Osteoblast (primary cell): ENCODE measurements at regions not wholly inside any gene's neighbourhood (a gene's known extent, or its start where the extent isn't known, plus 50 kb on each side); places are given as distances from the start of the nearest gene placed in this dataset.

Experiments used
- DNase-seq: peaks from one replicate; pipeline ENCODE4 v3.0.0; 2011; ENCODE audit warnings: low spot score, mixed read lengths; ENCODE audit not compliant: insufficient read length; ENCODE audit errors: missing footprints
- H2AFZ ChIP-seq: 2 replicates; pipeline ENCODE4 v1.6.0; 2011; ENCODE audit warnings: mild to moderate bottlenecking, low read length
- H3K27ac ChIP-seq: 2 replicates; pipeline ENCODE4 v1.5.1; 2011; ENCODE audit warnings: mild to moderate bottlenecking, low read depth, low read length, moderate library complexity
- H3K27me3 ChIP-seq: 2 replicates; pipeline ENCODE4 v1.6.0; 2012; ENCODE audit warnings: mild to moderate bottlenecking, control low read depth, inconsistent platforms, low read length, moderate library complexity; ENCODE audit not compliant: insufficient read depth
- H3K36me3 ChIP-seq: 2 replicates; pipeline ENCODE4 v1.5.1; 2011; ENCODE audit warnings: mild to moderate bottlenecking, low read length, control low read depth, moderate library complexity; ENCODE audit not compliant: insufficient read depth
- H3K4me1 ChIP-seq: 2 replicates; pipeline ENCODE4 v1.5.1; 2011; ENCODE audit warnings: mild to moderate bottlenecking, low read length, control low read depth, moderate library complexity; ENCODE audit not compliant: insufficient read depth
- H3K4me2 ChIP-seq: 2 replicates; pipeline ENCODE4 v1.6.0; 2011; ENCODE audit warnings: mild to moderate bottlenecking, low read length; ENCODE audit not compliant: insufficient read depth
- H3K4me3 ChIP-seq: fragments of 200-600 bp; sonication (generic); 3 replicates; pipeline ENCODE4 v1.5.1; 2012; ENCODE audit warnings: mild to moderate bottlenecking, low read length, inconsistent platforms; ENCODE audit not compliant: insufficient read depth
- H3K79me2 ChIP-seq: 2 replicates; pipeline ENCODE4 v1.6.0; 2012; ENCODE audit warnings: mild to moderate bottlenecking, low read length, control low read depth, inconsistent platforms; ENCODE audit not compliant: insufficient read depth
- H3K9me3 ChIP-seq: 2 replicates; pipeline ENCODE4 v1.5.1; 2011; ENCODE audit warnings: low read depth, low read length, control low read depth
- H4K20me1 ChIP-seq: 2 replicates; pipeline ENCODE4 v1.6.0; 2012; ENCODE audit warnings: mild to moderate bottlenecking, low read length, control low read depth; ENCODE audit not compliant: insufficient read depth
- TF ChIP-seq, protein P1 (sequence below): IDR thresholded peaks from 2 replicates; pipeline ENCODE4 v1.5.1; 2011; ENCODE audit warnings: mild to moderate bottlenecking, low read depth, low read length, moderate library complexity; ENCODE audit errors: extremely low read depth

DNA sequence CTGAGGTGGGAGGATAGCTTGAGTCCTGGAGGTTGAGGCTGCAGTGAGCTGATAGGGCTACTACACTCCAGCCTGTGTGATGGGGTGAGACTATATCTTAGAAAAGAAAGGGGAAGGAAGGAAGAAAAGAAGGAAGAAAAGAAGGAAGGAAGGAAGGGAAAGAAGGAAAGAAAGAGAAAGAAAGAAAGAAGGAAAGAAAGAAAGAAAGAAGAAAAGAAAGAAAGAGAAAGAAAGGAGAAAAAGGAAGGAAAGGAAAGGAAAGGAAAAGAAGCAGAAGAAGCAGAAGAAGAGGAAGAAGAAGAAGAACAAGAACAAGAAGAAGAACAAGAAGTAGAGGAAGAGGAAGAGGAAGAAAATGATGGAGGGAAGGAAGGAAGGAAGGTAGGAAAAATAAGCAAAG lies 1130.2 kb upstream of the MAP3K7 start:
- Histone ChIP-seq H3K36me3 (no peaks in the 10 kb centered on the region), H3K9me3 (peaks cover 4% of the 10 kb centered on the region), H3K79me2 (no peaks in the 10 kb centered on the region), H2AFZ (no peak overlapping the region), H3K27me3 (no peaks in the 10 kb centered on the region), H4K20me1 (no peaks in the 10 kb centered on the region), H3K4me2 (no peak overlapping the region), H3K4me3 (no peak overlapping the region), H3K4me1 (no peaks in the 10 kb centered on the region), H3K27ac (no peak overlapping the region)
- TF ChIP-seq, protein P1, sequence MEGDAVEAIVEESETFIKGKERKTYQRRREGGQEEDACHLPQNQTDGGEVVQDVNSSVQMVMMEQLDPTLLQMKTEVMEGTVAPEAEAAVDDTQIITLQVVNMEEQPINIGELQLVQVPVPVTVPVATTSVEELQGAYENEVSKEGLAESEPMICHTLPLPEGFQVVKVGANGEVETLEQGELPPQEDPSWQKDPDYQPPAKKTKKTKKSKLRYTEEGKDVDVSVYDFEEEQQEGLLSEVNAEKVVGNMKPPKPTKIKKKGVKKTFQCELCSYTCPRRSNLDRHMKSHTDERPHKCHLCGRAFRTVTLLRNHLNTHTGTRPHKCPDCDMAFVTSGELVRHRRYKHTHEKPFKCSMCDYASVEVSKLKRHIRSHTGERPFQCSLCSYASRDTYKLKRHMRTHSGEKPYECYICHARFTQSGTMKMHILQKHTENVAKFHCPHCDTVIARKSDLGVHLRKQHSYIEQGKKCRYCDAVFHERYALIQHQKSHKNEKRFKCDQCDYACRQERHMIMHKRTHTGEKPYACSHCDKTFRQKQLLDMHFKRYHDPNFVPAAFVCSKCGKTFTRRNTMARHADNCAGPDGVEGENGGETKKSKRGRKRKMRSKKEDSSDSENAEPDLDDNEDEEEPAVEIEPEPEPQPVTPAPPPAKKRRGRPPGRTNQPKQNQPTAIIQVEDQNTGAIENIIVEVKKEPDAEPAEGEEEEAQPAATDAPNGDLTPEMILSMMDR = no peak
- DNase-seq = no peak

DNA sequence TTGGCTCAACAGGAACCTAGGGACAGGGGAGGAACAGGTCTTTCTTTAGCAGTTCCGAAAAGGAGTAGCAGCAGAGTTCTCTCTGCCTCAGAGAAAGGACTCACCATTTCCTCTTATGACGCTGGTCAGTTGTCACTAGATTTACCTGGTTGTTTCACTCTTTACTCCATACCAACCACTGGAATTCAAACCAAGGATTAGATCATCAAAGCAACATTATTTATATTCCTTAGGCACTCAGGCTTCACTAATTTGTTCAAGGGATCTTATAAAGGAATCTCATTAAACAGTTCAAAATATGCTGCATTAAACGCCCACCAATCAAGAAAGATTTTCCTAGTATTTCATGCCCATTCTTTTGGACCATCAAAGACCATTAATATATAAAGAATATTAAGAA lies 1129.5 kb upstream of the MAP3K7 start:
- no peak overlapping the region for H3K27ac ChIP-seq
- H3K4me1 ChIP-seq = no peaks in the 10 kb centered on the region
- H3K4me3 ChIP-seq = no peak overlapping the region
- H3K36me3 ChIP-seq = no peaks in the 10 kb centered on the region
- H3K4me2 ChIP-seq = no peak overlapping the region
- no peak overlapping the region for H2AFZ ChIP-seq
- no peaks in the 10 kb centered on the region for H3K9me3 ChIP-seq
- no peaks in the 10 kb centered on the region for H3K79me2 ChIP-seq
- H3K27me3 ChIP-seq = no peaks in the 10 kb centered on the region
- no peaks in the 10 kb centered on the region for H4K20me1 ChIP-seq
- DNase-seq = no peak
- TF ChIP-seq, protein P1 = no peak

DNA sequence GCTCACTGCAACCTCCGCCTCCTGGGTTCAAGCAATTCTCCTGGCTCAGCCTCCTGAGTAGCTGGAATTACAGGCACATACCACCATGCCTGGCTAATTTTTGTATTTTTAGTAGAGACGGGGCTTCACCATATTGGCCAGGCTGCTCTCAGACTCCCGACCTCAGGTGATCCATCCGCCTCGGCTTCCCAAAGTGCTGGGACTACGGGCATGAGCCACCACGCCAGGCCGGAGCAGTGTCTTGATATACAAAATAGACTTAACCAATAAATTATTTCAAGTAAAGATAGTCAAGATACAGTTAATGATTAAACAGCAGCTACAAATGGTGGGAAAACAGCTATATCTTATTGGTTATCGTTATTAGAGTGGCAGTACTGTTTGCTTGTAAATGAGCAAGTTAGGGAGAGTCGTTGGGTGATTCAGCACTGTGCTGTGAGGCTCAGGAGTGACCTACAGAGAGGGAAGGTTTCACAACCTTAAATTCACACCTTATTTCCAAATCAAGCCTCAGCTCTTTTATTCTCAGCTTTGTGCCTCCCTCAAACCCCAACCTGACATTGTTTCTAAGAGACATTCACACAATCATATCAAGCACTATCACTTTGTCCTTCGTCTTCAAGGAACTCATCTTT lies 1128.4 kb upstream of the MAP3K7 start:
- no peak overlapping the region for H2AFZ ChIP-seq
- H3K4me3 ChIP-seq = no peak overlapping the region
- H3K9me3 ChIP-seq = no peaks in the 10 kb centered on the region
- no peak overlapping the region for H3K27ac ChIP-seq
- TF ChIP-seq, protein P1 = no peak
- no peaks in the 10 kb centered on the region for H3K36me3 ChIP-seq
- no peak for DNase-seq
- no peaks in the 10 kb centered on the region for H3K4me1 ChIP-seq
- H3K27me3 ChIP-seq = no peaks in the 10 kb centered on the region
- H4K20me1 ChIP-seq = no peaks in the 10 kb centered on the region
- no peak overlapping the region for H3K4me2 ChIP-seq
- no peaks in the 10 kb centered on the region for H3K79me2 ChIP-seq

DNA sequence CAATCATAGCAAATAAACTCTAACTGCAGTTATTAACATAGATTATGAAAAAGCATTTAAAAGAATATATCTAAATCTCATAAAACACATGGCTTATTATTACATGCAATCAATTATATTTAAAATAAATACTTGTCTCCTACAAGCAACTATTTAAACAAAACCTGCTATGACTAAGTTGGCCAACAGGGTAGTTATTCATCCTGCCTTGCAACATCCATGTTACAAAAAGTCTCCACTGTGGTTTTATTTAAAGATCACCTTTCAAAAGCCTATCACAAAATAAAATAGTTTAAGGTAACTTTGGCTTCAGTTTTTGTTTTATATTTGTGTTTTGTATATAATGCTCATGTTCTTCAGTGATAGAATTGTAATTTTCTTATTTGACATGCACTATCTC lies 1127.0 kb upstream of the MAP3K7 start:
- H4K20me1 ChIP-seq = no peaks in the 10 kb centered on the region
- no peaks in the 10 kb centered on the region for H3K79me2 ChIP-seq
- H3K36me3 ChIP-seq = no peaks in the 10 kb centered on the region
- no peak overlapping the region for H2AFZ ChIP-seq
- H3K9me3 ChIP-seq = no peaks in the 10 kb centered on the region
- TF ChIP-seq, protein P1 = no peak
- H3K27ac ChIP-seq = no peak overlapping the region
- no peaks in the 10 kb centered on the region for H3K27me3 ChIP-seq
- DNase-seq = no peak
- H3K4me3 ChIP-seq = no peak overlapping the region
- H3K4me1 ChIP-seq = no peaks in the 10 kb centered on the region
- no peak overlapping the region for H3K4me2 ChIP-seq
